ENCODE measurements at regions not wholly inside any gene's neighbourhood (a gene's known extent, or its start where the extent isn't known, plus 50 kb on each side); places are given as distances from the start of the nearest gene placed in this dataset.

- Histone ChIP-seq H3K4me1 (ENCODE audit: control insufficient read depth in 5 of 5, insufficient read depth in 5 of 5, low read length in 5 of 5) (peaks cover 0 to 13% (median 0%) of the 10 kb centered on the region in 5 donors), H3K9me3 (ENCODE audit: control insufficient read depth in 4 of 4, insufficient read depth in 3 of 4, low read length in 3 of 4) (peaks cover 0 to 5% (median 0%) of the 10 kb centered on the region in 4 donors), H3K36me3 (ENCODE audit: control insufficient read depth in 4 of 4, insufficient read depth in 4 of 4, low read length in 4 of 4) (no peaks in the 10 kb centered on the region), H3K27ac (ENCODE audit: low read depth in 1 of 2, low read length in 1 of 2) (no peak overlapping the region), H3K9ac (ENCODE audit: insufficient read depth in 1 of 2, low read length in 2 of 2) (no peak overlapping the region), H3K27me3 (ENCODE audit: control insufficient read depth in 3 of 3, insufficient read depth in 3 of 3, low read length in 2 of 3) (no peaks in the 10 kb centered on the region), H3K4me3 (no peak overlapping the region)
- ATAC-seq (ENCODE audit: insufficient read depth, low FRiP score) (no peak), DNase-seq (no peak)
- TF ChIP-seq CTCF (IDR thresholded peaks at IDR 0.05; ENCODE audit: control extremely low read depth, extremely low read depth): no peak
Measured at GRCh38 chr21:34213959-34214358, 140.6 kb downstream of the MRPS6 start.

- no peak for TF ChIP-seq CTCF (IDR thresholded peaks at IDR 0.05; ENCODE audit: control extremely low read depth, extremely low read depth)
- Histone ChIP-seq H3K4me1 (ENCODE audit: control insufficient read depth in 5 of 5, insufficient read depth in 5 of 5, low read length in 5 of 5) (peaks cover 0 to 13% (median 0%) of the 10 kb centered on the region in 5 donors), H3K9me3 (ENCODE audit: control insufficient read depth in 4 of 4, insufficient read depth in 3 of 4, low read length in 3 of 4) (peaks cover 0 to 5% (median 0%) of the 10 kb centered on the region in 4 donors), H3K4me3 (no peak overlapping the region), H3K36me3 (ENCODE audit: control insufficient read depth in 4 of 4, insufficient read depth in 4 of 4, low read length in 4 of 4) (no peaks in the 10 kb centered on the region), H3K27me3 (ENCODE audit: control insufficient read depth in 3 of 3, insufficient read depth in 3 of 3, low read length in 2 of 3) (no peaks in the 10 kb centered on the region), H3K9ac (ENCODE audit: insufficient read depth in 1 of 2, low read length in 2 of 2) (no peak overlapping the region), H3K27ac (ENCODE audit: low read depth in 1 of 2, low read length in 1 of 2) (no peak overlapping the region)
- no peak for DNase-seq
- WGBS, 2 donors: 78 to 82% methylated on average over 4 of the region's 4 CpGs
- ATAC-seq (ENCODE audit: insufficient read depth, low FRiP score): no peak
Measured at GRCh38 chr21:34215501-34215900, 142.1 kb downstream of the MRPS6 start.

GRCh38 chr21:34215911-34216717, 142.7 kb downstream of the MRPS6 start:
- Histone ChIP-seq H3K9me3 (ENCODE audit: control insufficient read depth in 4 of 4, insufficient read depth in 3 of 4, low read length in 3 of 4) (peaks cover 0 to 5% (median 0%) of the 10 kb centered on the region in 4 donors), H3K27me3 (ENCODE audit: control insufficient read depth in 3 of 3, insufficient read depth in 3 of 3, low read length in 2 of 3) (no peaks in the 10 kb centered on the region), H3K9ac (ENCODE audit: insufficient read depth in 1 of 2, low read length in 2 of 2) (no peak overlapping the region), H3K4me1 (ENCODE audit: control insufficient read depth in 5 of 5, insufficient read depth in 5 of 5, low read length in 5 of 5) (peaks cover 0 to 13% (median 0%) of the 10 kb centered on the region in 5 donors), H3K27ac (ENCODE audit: low read depth in 1 of 2, low read length in 1 of 2) (no peak overlapping the region), H3K4me3 (no peak overlapping the region), H3K36me3 (ENCODE audit: control insufficient read depth in 4 of 4, insufficient read depth in 4 of 4, low read length in 4 of 4) (no peaks in the 10 kb centered on the region)
- WGBS, 2 donors: 66 to 74% methylated on average over 9 of the region's 9 CpGs
- ATAC-seq (ENCODE audit: insufficient read depth, low FRiP score): no peak
- DNase-seq: no peak
- TF ChIP-seq CTCF (IDR thresholded peaks at IDR 0.05; ENCODE audit: control extremely low read depth, extremely low read depth): no peak

GRCh38 chr21:34216718-34217032, 143.3 kb downstream of the MRPS6 start:
- no peaks in the 10 kb centered on the region for H3K36me3 ChIP-seq (ENCODE audit: control insufficient read depth in 4 of 4, insufficient read depth in 4 of 4, low read length in 4 of 4)
- DNase-seq (no peak), ATAC-seq (ENCODE audit: insufficient read depth, low FRiP score) (no peak)
- TF ChIP-seq CTCF (IDR thresholded peaks at IDR 0.05; ENCODE audit: control extremely low read depth, extremely low read depth): no peak
- no peak overlapping the region for H3K27ac ChIP-seq (ENCODE audit: low read depth in 1 of 2, low read length in 1 of 2)
- no peaks in the 10 kb centered on the region for H3K27me3 ChIP-seq (ENCODE audit: control insufficient read depth in 3 of 3, insufficient read depth in 3 of 3, low read length in 2 of 3)
- no peak overlapping the region for H3K4me3 ChIP-seq
- H3K9ac ChIP-seq (ENCODE audit: insufficient read depth in 1 of 2, low read length in 2 of 2): no peak overlapping the region
- H3K4me1 ChIP-seq (ENCODE audit: control insufficient read depth in 5 of 5, insufficient read depth in 5 of 5, low read length in 5 of 5): peaks cover 0 to 13% (median 0%) of the 10 kb centered on the region in 5 donors
- WGBS, 2 donors: 35 to 43% methylated on average over 2 of the region's 2 CpGs
- peaks cover 0 to 5% (median 0%) of the 10 kb centered on the region in 4 donors for H3K9me3 ChIP-seq (ENCODE audit: control insufficient read depth in 4 of 4, insufficient read depth in 3 of 4, low read length in 3 of 4)
